K562 (cell line): ENCODE measurements at regions not wholly inside any gene's neighbourhood (a gene's known extent, or its start where the extent isn't known, plus 50 kb on each side); places are given as distances from the start of the nearest gene placed in this dataset.

Experiments used
- ATAC-seq: fragments of 200-7000 bp; cut with Tn5 transposase; 3 replicates; pipeline ENCODE4 v1.9.1; 2020; ENCODE audit warnings: moderate library complexity
- BruUV-seq: library from RNA; stranded (reverse); fragments of 400-500 nt; replicated peaks from 2 replicates; lab custom pipeline; 2021; lab: Mats Ljungman, UMichigan
- CTCF ChIA-PET: fragments of 300-600 bp; formaldehyde crosslinking; extraction: SDS; loops from one replicate; lab custom pipeline; 2021; ENCODE audit warnings: low intra/inter-chr PET ratio; lab: Yijun Ruan, JAX
- POLR2A ChIA-PET: fragments of 300-600, 350-650 bp; sonication (Branson Sonifier 250); formaldehyde crosslinking; extraction: SDS; loops from one replicate; lab custom pipeline; 2021; ENCODE audit warnings: antibody characterized with exemption, inconsistent platforms; lab: Yijun Ruan, JAX
- DNase-seq, 4 experiments: peaks; one replicate each; pipeline versions ENCODE4 v3.0.0 to v3.0.0-alpha.2; 2011 to 2018; ENCODE audit warnings: low spot score in 3 of 4, mixed read lengths in 3 of 4; ENCODE audit errors: extremely low read depth in 1 of 4
- FAIRE-seq: peaks from 2 replicates; lab custom pipeline; 2011; peaks lifted over from hg19 to GRCh38; lab: Jason Lieb, UNC
- H2AFZ ChIP-seq: 2 replicates; pipeline ENCODE4 v1.6.0; 2011; ENCODE audit warnings: low read depth, low read length, control low read depth, inconsistent platforms
- H3K27ac ChIP-seq: fragments of 200-600 bp; 3 replicates; pipeline ENCODE4 v1.8.0; 2011; ENCODE audit warnings: low read depth, mild to moderate bottlenecking, control low read depth, inconsistent platforms, low read length, moderate library complexity, mixed read lengths; ENCODE audit errors: extremely low read depth
- H3K27me3 ChIP-seq, 2 experiments: fragments of 300-600 bp in 1 of 2; 2 replicates in 1 of 2; 3 replicates in 1 of 2; pipeline versions ENCODE4 v1.6.0 to v1.8.0; 2011; ENCODE audit warnings: inconsistent platforms in 2 of 2, low read length in 2 of 2, mild to moderate bottlenecking in 1 of 2, mixed read lengths in 1 of 2, moderate library complexity in 1 of 2; ENCODE audit not compliant: control insufficient read depth in 2 of 2, insufficient read depth in 2 of 2
- H3K36me3 ChIP-seq: fragments of 300-600 bp; 3 replicates; pipeline ENCODE4 v1.8.0; 2011; ENCODE audit warnings: mild to moderate bottlenecking, low read length, inconsistent platforms; ENCODE audit not compliant: control insufficient read depth, insufficient read depth
- H3K4me1 ChIP-seq, 2 experiments: fragments of 200-600 bp in 1 of 2; replicated peaks in 1 of 2; 2 replicates in 1 of 2; 3 replicates in 1 of 2; pipeline versions ENCODE4 v1.5.1 to v1.8.0; 2011; ENCODE audit warnings: inconsistent platforms in 2 of 2, low read length in 2 of 2, mild to moderate bottlenecking in 1 of 2, mixed read lengths in 1 of 2, moderate library complexity in 1 of 2; ENCODE audit not compliant: control insufficient read depth in 2 of 2, insufficient read depth in 2 of 2
- H3K4me2 ChIP-seq: 2 replicates; pipeline ENCODE4 v1.6.1; 2011; ENCODE audit warnings: low read length, control low read depth, inconsistent platforms, mixed read lengths; ENCODE audit not compliant: insufficient read depth
- H3K4me3 ChIP-seq: fragments of 200-600 bp; sonication (generic), shearing (Covaris generic); 2 replicates; pipeline ENCODE4 v1.5.1; 2016; ENCODE audit warnings: control low read depth, inconsistent platforms
- H3K79me2 ChIP-seq: fragments of 200-600 bp; 3 replicates; pipeline ENCODE4 v1.8.0; 2011; ENCODE audit warnings: low read length, inconsistent platforms; ENCODE audit not compliant: control insufficient read depth, insufficient read depth
- H3K9ac ChIP-seq, 2 experiments: 2 replicates each; pipeline versions ENCODE4 v1.6.0 to v1.6.1; 2011; ENCODE audit warnings: low read depth in 2 of 2, low read length in 2 of 2, control low read depth in 1 of 2, inconsistent platforms in 1 of 2, mild to moderate bottlenecking in 1 of 2, mixed read lengths in 1 of 2; ENCODE audit not compliant: insufficient read depth in 1 of 2
- H3K9me1 ChIP-seq: one replicate; pipeline ENCODE4 v1.6.0; 2011; ENCODE audit warnings: inconsistent platforms, mild to moderate bottlenecking, low read length, moderate library complexity; ENCODE audit not compliant: control insufficient read depth, insufficient read depth
- H3K9me3 ChIP-seq: replicated peaks from 2 replicates; pipeline ENCODE4 v1.5.1; 2011; ENCODE audit warnings: low read depth, low read length, inconsistent platforms; ENCODE audit not compliant: control insufficient read depth, insufficient read depth
- H4K20me1 ChIP-seq: replicated peaks from 2 replicates; pipeline ENCODE4 v1.6.1; 2011; ENCODE audit warnings: low read length, inconsistent platforms, mixed read lengths; ENCODE audit not compliant: control insufficient read depth, insufficient read depth
- EHMT2 ChIP-seq: fragments of 450-650 bp; IDR thresholded peaks from 2 replicates; pipeline ENCODE4 v1.6.1; 2018; ENCODE audit warnings: antibody characterized with exemption
- FOXJ3 ChIP-seq: sonication (generic); formaldehyde crosslinking; IDR thresholded peaks from 2 replicates; pipeline ENCODE4 v1.4.0; 2020; ENCODE audit warnings: mild to moderate bottlenecking, missing genetic modification reagents
- HDAC2 ChIP-seq: fragments of 450-650 bp; IDR thresholded peaks from 2 replicates; pipeline ENCODE4 v1.6.1; 2016; ENCODE audit warnings: mild to moderate bottlenecking
- MAFF ChIP-seq: IDR thresholded peaks from 2 replicates; pipeline ENCODE4 v1.6.1; 2012; ENCODE audit warnings: low read length, improper control_type of control experiment
- POLR2G ChIP-seq: fragments of 200-400 bp; formaldehyde crosslinking; IDR thresholded peaks from 2 replicates; pipeline ENCODE4 v1.6.1; 2017; ENCODE audit warnings: low read depth, mild to moderate bottlenecking, antibody characterized with exemption, low read length, moderate library complexity
- SMARCB1 ChIP-seq: IDR thresholded peaks from 2 replicates; pipeline ENCODE4 v1.6.1; 2011; ENCODE audit warnings: improper control_type of control experiment, low read depth; ENCODE audit not compliant: insufficient read length
- SUPT5H ChIP-seq: fragments of 450-650 bp; IDR thresholded peaks from 2 replicates; pipeline ENCODE4 v1.6.1; 2016
- ZZZ3 ChIP-seq: fragments of 450-650 bp; IDR thresholded peaks from 2 replicates; pipeline ENCODE4 v1.6.1; 2016; ENCODE audit warnings: antibody characterized with exemption, mild to moderate bottlenecking, moderate library complexity
- WGBS: fragments of 100-300 bp; shearing (Covaris generic); methylation state at CpG from one replicate; pipeline ENCODE4 v1.1.6; 2016; ENCODE audit warnings: low coverage, mixed read lengths; ENCODE audit not compliant: insufficient coverage; ENCODE audit errors: missing lambda C conversion rate; 5-methylcytosine and 5-hydroxymethylcytosine counted together
- in situ Hi-C: fragments of 300-500 bp; cut with MboI; formaldehyde crosslinking; loops from 4 replicates; pipeline ENCODE4 v1.15.0; 2018; ENCODE audit warnings: inconsistent platforms, mixed read lengths
- intact Hi-C: fragments of 100-400 bp; cut with micrococcal nuclease; formaldehyde crosslinking; loops from 2 replicates; pipeline ENCODE4 v1.14.2; 2022

DNA sequence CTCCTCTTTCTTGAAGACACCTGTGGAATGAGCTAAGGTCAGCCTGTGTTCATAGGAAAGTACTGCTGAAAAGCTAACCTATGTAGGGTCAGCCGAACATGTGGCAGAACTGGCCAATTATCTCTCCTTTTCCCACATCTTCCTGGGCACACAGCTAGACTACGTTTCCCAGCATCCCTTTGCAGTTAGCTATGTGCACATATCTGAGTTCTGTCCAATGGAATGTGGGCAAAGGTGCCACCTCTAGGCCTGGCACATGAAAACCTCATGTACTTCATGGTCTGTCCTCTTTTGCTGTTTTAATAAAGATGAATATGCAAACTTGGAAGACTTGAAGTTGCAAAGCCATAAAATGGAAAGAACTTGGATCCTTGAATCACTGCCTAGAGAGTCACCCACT lies 352.6 kb downstream of the TNS1 start:
- Histone ChIP-seq H3K9me1 (no peaks in the 10 kb centered on the region), H3K27ac (no peak overlapping the region), H3K27me3 (peaks cover 0 to 4% of the 10 kb centered on the region in 2 experiments; a peak in 3 of 5 replicates), H3K4me3 (no peak overlapping the region), H3K4me2 (no peak overlapping the region), H3K9me3 (no peaks in the 10 kb centered on the region), H3K79me2 (no peaks in the 10 kb centered on the region), H3K9ac (no peak overlapping the region), H3K4me1 (no peaks in the 10 kb centered on the region)
- in situ Hi-C loops: no loop called here
- no TSS peak for BruUV-seq
- WGBS: 0% methylated on average over 2 of the region's 2 CpGs
- ATAC-seq: no peak
- no peak for DNase-seq
- POLR2A ChIA-PET: interaction anchor here (0.6 to 1.2 kb wide), 2 partner anchors 10 to 35 kb away, joined by 3 read pairs; no protein-coding TSS in a partner anchor
- TF ChIP-seq FOXJ3 (CRISPR knock-in tag) (no peak), EHMT2 (no peak), SMARCB1 (no peak), SUPT5H (no peak), POLR2G (no peak)
- TF ChIP-seq, all 486 proteins: peak for 0
- Histone ChIP-seq H3K36me3 (no peaks in the 10 kb centered on the region), H4K20me1 (no peaks in the 10 kb centered on the region), H2AFZ (no peak overlapping the region)
- FAIRE-seq: no peak
- CTCF ChIA-PET: no interaction called here
- intact Hi-C loops: loop anchor here (5.0 to 10.0 kb wide), 2 partner anchors 62 to 105 kb away; no protein-coding TSS in a partner anchor

DNA sequence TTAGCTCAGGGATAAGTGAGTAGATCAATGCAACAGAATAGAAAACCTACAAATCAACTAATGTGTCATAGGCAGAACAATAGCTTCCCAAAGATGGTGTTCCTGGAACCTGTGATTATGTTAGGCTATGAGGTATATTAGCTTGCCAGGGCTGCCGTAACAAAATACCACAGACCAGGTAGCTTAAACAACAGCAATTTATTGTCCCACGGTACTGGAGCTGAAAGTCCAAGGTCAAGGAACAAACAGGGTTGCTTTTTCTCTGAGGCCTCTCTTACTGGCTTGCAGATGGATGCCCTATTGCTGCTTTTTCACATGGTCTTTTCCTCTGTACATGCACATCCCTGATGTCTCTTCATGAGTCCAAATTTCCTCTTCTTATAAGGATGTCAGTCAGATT lies 354.9 kb downstream of the TNS1 start:
- intact Hi-C loops: no loop called here
- H4K20me1 ChIP-seq: no peaks in the 10 kb centered on the region
- 6% methylated on average over 2 of the region's 2 CpGs for WGBS

More for the DNA sequence above, 354.9 kb downstream of the TNS1 start:
- Histone ChIP-seq H3K27ac (no peak overlapping the region), H3K9me3 (no peaks in the 10 kb centered on the region), H3K4me3 (no peak overlapping the region), H3K4me1 (no peaks in the 10 kb centered on the region), H2AFZ (no peak overlapping the region), H3K9ac (no peak overlapping the region), H3K9me1 (no peaks in the 10 kb centered on the region), H3K79me2 (no peaks in the 10 kb centered on the region), H3K27me3 (no peaks in the 10 kb centered on the region; a peak in 1 of 5 replicates), H3K36me3 (no peaks in the 10 kb centered on the region), H3K4me2 (no peak overlapping the region)
- no peak for TF ChIP-seq MAFF
- no peak for TF ChIP-seq ZZZ3
- TF ChIP-seq HDAC2: no peak
- FAIRE-seq: no peak
- CTCF ChIA-PET: no interaction called here
- BruUV-seq: no TSS peak
- ATAC-seq: no peak
- DNase-seq: no peak
- POLR2A ChIA-PET: interaction anchor here (0.9 to 1.2 kb wide), 2 partner anchors 8 to 24 kb away, joined by 4 to 5 read pairs; no protein-coding TSS in a partner anchor
- in situ Hi-C loops: no loop called here
